ENCODE measurements at regions not wholly inside any gene's neighbourhood (a gene's known extent, or its start where the extent isn't known, plus 50 kb on each side); places are given as distances from the start of the nearest gene placed in this dataset.

DNA sequence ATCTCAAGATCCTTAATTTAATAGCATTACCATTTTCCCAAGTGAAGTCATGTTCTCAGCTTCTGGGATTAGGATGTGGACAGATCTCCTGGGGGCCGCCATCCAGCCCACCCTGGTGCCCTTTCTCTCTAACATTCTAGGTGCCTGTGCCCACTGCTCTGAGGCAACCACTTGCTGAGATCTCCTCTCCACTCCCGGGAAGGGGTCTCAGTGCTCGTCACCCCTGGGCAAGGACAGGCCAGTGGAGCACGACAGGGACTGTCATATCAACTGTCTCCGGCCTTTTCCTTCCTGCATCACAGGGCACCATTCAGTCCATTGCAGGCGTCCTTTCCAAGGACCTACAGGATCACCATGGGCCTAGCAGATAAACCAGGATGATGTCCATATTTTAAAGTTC, 304.8 kb downstream of the AJAP1 start:
- no peak for DNase-seq (ENCODE audit: low read depth)

DNA sequence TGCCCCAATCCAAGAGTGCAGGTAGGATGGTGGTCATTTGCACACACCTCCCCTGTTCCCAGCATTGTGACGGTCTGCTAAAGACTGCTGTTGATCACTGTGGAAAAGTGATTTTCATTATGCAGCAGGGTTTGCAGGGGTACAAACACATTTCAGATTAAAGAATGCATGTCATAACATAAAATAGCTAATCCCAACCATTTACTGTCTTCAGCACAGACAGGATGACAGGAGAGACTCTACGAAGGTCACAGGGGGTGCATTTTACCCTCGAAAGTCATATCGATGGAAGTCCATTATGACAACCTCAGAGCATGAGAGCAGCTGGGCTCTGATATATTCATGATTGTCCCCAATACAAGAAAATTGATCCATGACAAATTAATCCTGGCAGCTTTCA, 302.6 kb downstream of the AJAP1 start:
- no peak for DNase-seq (ENCODE audit: low read depth)

DNA sequence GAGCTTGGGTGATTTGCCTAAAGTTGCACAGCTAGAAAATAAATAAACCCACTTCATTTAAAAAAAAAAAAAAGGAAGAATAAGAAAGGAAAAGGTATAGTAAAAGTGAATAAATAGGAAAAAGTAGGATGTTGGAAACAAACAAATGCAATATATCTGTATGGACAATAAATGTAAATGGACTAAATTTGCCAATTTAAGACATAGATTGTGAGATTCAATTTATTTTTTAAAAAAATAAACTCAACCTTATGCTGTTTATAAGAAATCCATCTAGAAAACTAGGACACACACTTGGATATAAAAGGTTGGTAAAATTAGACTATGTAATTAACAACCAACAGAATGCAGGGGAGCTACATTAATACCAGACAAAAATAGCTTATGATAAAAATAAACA, 300.0 kb downstream of the AJAP1 start:
- DNase-seq (ENCODE audit: low read depth): no peak

DNA sequence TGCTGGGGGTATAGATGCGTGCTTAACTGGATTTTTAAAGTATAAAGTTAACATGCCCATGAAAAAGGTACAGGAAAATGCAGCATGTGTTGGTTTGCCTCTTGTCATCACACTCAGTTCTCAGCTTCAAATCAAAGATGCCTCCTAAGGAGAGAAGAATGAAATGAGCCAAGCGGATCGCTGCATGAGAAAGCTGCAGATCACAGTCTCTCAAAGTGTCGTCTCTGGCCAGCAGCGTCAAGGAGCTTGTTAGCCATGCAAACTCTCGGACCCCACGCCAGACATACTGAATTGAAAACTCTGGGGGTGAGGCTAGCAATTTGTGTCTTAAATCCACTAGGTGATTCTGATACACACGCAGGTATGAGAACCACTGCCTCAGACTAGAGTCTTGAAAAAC, 297.2 kb downstream of the AJAP1 start:
- DNase-seq (ENCODE audit: low read depth): no peak

DNA sequence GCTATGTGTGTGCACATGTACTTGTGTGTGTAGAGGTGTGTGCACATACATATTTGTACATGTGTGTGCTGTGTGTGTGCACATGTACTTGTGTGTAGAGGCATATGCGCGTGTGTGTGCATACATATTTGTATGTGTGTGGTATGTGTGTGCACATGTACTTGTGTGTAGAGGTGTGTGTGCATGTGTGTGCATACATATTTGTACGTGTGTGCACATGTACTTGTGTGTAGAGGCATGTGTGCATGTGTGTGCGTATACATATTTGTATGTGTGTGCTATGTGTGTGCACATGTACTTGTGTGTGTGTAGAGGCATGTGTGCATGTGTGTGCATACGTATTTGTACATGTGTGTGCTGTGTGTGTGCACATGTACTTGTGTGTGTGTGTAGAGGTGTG, 291.9 kb downstream of the AJAP1 start:
- DNase-seq (ENCODE audit: low read depth): no peak

DNA sequence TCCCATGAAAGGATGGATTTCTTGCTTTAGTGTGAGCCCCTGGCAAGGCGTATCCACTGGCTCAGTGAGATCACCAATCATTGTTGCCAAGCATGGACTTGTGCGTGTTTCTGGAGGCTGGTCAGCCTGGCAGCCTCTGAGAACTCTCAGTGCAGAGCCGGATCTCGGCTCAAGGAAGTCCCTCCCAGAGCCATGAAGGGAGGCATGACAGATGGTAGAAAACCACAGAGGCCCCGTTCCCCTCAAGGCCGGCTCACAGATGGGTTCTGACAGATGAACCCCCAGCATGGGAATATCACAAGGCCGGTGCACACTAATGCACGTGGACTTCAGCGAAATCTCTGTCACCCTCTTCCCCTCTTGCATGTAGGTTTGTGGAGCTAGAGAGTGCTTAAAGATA, 290.5 kb downstream of the AJAP1 start:
- DNase-seq (ENCODE audit: low read depth): no peak

DNA sequence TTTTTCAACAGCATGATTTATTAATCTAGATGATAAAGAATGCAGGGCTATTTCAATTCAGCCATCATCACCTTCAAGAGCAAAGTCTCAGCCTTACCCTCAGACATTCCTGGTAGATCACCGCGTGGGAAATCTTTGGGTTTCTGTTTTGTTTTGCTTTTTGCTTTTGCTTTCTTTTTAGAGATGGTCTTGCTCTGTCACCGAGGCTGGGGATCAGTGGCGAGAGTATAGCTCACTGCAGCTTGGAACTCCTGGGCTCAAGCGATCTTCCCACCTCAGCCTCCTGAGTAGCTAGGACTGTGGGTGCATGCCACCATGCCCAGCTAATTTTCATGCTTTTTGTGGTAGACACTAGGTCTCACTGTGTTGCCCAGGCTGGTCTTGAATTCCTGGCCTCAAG, 289.7 kb downstream of the AJAP1 start:
- no peak for DNase-seq (ENCODE audit: low read depth)

DNA sequence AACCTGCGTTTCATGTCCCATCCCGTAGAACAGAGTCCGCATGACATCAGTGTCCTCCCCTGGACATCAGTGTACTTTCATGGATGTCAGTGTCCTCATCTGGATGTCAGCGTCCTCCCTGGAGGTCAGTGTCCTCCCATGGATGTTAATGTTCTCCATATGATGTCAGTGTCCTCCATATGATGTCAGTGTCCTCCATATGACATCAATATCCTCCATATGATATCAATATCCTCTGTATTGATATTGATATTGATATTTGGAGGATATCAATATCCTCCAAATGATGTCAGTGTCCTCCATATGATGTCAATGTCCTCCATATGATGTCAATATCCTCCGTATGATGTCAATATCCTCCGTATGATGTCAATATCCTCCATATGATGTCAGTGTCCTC, 284.9 kb downstream of the AJAP1 start:
- DNase-seq (ENCODE audit: low read depth): no peak

DNA sequence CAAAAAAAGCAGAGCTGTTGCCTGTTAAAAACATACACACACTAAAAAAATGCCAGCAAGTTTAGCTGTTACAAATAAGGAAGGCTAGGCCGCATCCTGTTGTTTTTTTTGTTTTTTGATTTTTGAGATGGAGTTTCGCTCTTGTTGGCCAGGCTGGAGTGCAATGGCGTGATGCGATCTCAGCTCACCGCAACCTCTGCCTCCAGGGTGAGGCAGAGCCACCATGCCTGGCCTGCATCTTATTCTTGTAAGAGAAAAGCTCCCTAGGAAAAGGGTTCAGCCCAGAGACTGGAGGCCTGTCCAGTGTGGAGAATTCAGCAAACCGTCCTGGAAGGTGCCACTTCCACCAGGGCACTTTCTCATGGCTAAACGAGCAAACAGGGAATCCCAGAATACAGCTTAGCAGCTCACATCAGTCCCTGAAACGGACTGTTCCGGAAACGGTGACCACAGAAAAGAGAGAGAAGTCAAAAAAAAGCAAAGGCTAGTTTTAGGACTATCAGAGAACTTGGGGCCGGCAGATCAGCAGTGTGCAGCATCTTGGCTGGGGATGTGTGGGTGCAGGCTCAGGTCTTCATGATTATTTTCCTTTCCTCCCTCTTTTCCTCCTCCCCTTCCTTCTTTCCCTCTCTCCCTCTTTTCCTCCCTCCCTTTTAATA, 283.6 kb downstream of the AJAP1 start:
- DNase-seq (ENCODE audit: low read depth): no peak

DNA sequence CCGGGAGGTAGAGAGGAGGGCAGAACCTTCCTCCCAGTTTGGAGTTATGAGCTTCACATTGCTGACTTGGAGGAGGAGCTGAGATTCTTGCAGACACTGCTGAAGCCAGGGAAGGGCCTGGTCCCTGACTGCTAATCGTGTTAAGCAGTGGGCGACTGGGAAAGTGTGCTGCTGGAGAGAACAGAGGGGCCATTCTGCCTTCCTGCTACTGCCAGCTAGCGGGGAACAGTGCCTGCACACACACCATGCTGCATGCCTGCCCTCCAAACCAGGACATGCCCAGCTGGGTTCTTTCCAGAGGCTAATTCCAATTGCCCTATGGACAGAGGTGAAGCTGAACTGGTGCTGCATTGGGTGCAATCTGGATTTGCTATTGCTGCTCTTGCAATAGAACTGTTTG, 281.4 kb downstream of the AJAP1 start:
- no peak for DNase-seq (ENCODE audit: low read depth)

DNA sequence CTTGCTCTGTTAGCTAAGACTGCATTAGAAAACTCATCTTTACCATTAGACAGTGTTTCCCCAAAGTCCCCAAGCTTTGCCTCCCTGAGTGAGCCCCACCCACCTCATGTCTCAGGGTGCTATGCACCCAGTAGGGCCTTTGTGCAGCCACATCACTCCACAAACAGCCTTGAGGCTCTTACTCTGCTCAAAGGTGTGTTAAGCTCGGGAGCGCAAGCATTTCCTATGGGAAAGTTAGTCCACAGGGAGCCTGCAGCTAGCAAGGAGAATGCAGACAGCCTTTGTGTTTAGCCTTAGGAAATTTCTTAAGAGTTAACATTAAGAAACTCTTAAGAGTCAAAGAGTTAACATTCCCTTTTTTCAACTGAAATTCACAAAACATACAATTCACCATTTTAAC, 278.8 kb downstream of the AJAP1 start:
- DNase-seq (ENCODE audit: low read depth): no peak

DNA sequence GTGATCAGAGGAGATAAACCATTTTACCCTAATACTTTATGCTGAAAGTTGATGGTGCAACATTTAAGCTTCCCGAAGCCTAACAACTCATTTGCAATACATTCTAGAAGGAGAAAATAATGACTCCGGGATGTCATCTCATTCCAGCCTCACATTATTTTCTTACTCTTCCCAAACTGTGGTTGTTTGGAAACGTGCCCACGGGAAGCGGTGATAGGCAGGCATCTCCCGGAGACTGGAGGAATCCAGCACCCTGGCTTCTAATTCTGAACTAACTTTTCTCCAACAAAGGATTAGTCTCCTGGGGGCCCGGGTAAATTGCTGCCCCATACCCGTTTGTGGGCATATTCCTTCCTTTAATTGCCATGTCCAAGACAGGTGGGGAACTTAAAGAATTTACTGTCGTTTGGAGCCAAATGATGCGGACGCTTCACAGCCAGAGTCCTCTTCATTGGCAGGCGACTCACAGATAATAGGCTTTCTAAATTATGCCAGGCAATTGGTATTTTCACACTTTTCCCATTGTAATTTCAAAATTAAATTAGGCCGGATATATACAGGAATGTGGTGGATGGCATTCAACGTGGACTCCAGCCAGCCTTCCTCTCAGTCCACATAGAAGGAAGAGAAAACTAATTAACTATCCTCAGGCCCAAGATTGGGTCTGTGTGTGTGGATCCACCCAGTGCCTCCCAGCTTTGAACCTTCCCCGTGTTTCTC, 278.1 kb downstream of the AJAP1 start:
- DNase-seq (ENCODE audit: low read depth): no peak

DNA sequence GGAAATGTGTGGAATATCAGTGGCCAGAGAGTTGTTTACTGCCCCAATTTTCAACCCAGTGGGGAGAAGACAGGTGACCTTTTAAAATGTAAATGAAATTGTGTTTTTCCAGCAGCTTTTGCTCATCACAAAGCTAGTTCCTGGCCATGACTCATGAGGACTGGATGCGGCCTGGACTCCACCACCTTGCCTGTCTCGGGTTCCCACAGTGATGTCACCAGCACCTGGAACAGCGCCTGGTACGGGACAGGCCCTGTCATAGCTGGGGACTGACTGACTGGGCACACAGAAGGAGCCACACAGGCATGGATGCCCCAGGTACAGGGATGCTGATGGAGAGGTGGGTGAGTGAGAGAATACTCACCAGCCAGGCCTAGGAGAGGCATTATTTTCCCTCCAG, 277.1 kb downstream of the AJAP1 start:
- no peak for DNase-seq (ENCODE audit: low read depth)

DNA sequence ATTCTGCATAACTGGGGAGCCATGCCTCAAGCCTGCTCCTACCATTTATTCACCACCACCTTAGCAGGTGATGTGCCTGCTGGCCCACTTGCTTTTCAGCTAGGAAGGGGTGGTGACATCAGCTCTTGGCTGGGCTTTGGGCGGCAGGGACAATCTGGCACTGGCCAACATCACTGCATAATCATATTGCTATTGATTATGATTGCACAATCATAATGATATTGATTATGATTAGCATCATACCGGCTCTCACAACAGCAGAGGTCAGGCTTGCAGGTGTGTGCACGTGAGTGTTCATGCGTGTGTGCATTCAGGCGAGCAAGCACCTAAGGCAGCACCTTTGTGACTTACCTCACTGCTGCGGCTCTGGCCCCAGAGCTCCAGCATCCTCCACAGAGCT, 273.8 kb downstream of the AJAP1 start:
- no peak for DNase-seq (ENCODE audit: low read depth)

DNA sequence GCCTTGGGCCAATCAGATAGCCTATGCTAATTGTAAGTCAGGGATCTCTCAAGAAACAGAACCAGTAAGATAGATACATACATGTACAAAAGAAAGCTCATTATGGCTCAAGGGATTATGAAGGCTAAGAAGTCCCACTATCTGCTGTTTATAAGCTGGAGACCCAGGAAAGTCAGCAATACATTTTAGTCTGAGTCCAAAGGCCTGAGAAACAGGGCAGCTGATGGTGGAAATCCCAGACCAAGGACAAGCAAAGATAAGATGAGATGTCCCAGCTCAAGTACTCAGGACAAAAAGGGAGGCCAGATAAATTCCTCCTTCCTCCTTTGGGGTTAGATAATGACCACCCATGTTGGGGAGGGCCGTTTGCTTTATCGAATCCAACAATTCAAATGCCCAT, 269.9 kb downstream of the AJAP1 start:
- DNase-seq (ENCODE audit: low read depth): no peak

DNA sequence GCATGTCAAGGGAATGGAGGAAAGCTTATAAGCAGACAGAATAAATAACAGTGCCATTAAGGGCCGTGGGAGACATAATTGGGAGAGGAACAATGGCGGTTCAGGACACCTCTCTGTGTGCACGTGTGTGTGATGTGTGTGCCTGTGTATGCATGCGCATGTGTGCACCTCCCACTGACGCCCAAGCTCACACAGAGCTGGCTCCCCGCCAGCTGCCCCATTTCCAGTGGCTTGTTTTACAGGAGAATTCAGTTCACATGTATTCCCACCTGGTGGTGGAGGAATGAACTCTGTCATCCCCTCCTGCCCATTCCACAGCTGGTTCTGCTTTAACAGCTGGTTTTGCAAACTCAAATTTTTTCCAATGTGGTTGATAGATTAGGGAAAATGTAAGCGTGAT, 262.2 kb downstream of the AJAP1 start:
- no peak for DNase-seq (ENCODE audit: low read depth)

DNA sequence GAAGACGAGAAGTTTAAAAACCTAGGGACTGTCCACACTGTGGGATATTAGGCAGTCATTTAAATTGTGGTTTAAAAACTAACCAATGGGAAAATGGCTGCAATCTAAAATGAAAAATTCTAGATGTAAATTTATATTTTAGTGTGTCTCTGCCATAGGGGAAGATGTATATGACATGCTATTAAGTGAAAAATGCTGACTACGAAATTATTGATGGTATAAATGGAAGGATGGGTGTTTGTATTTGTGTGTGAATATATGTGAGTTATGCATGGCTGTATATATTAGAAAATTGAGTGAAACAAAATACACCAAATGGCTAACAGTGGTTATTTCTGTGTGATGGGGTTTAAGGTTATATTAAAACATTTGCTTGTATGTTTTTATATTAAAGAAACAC, 260.7 kb downstream of the AJAP1 start:
- no peak for DNase-seq (ENCODE audit: low read depth)

DNA sequence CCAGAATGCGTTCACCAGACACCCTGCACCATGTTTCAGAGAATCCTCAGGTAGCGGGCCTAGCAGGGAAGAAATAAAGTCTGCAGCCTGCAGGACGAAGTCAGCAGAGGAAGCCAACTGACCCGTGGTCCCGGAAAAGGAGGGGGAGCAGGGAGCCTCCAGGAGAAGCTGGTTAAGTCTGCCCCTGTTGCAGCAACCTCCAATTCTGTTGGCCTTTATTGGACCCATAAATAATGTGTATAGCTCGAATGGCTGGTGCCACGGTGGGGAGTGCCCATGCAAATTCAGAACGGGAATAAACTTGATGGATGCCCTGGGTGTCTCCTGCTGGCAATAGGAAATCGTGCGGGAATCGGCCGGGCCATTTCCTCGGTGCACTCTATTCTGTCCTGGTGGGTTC, 254.1 kb downstream of the AJAP1 start:
- DNase-seq (ENCODE audit: low read depth): no peak

DNA sequence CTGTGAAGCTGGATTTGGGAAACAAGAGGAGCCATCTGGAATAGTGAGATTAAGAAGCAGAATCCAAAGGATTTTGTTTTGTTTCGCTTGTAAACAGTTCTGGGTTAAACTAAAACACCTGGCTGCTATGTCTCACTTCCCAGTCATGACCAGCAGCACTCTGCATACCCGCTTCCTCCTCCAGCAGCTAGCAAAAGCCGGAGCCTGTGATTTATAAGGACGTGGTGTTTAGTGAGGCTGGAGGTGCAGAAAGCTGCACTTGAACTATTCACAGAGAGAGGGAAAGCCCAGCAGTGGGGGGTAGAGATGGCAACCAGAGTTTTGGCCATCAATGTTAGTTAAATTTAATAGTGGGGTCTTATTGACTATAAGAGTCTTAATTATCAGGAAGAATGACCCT, 240.2 kb downstream of the AJAP1 start:
- no peak for DNase-seq (ENCODE audit: low read depth)

DNA sequence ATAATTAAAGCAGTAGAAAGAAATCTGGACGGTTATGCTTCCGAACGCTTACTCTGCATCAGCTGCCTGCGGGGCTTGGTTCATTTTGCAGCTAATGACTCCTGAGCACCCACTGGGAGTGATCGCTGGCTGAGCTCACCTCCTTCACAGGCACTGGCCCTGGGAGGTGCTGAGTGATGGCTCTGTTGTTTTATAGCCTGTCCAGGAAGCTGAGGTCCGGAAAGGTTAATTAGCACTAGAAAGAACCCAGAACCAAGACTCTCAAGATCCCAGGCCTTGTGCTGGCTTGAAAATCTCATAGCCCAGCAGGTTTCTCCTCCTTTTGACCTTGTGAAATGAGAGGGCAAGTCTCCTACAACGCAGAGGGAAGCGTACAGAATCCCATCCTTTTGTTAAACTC, 226.2 kb downstream of the AJAP1 start:
- DNase-seq (ENCODE audit: low read depth): no peak

DNA sequence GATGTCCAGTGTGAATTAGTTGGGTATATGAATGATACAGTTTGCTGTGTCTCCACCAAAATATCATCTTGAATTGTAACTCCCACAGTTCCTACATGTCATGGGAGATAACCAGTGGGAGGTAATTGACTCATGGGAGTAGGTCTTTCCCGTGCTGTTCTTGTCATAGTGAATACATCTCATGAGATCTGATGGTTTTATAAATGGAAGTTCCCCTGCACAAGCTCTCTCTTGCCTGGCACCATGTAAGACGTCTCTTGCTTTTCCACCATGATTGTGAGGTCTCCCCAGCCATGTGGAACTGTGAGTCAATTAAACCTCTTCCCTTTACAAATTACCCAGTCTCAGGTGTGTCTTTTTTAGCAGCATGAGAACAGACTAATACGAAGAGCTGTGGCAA, 223.0 kb downstream of the AJAP1 start:
- DNase-seq (ENCODE audit: low read depth): no peak

DNA sequence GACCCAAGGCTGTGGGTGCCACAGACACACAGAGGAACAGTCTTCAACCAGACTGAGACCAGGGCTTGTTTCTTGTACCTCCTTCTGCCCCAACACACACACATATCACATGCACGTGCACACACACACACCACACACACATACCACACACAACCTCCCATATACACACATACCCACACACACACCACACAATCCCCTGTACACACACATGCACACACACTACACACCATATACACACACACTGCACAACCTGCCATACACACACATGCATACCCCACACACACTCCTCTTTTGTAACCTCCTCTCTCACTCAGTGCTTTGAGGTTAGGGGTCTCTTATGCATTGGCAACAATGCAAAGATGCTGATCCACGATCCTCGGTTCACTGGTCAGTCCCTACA, 217.0 kb downstream of the AJAP1 start:
- DNase-seq (ENCODE audit: low read depth): no peak

DNA sequence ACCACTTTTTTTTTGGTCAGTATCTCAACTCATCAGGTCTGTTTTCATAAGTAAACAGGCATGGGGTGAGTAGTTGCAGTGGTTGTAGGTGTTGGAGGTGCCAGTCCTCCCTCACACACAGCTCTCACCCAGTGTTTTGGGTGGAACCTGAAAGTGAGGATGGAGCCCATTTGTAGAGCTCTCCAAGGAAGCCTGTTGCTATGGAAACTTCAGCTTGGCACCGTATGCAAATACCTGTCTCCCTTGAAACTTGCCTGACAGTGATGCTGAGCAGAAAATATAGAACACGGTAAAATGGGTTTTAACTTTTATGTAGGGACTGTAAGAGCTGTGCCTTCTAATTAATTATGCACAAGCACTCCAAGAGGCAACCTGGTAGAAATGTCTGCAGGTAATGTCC, 214.1 kb downstream of the AJAP1 start:
- DNase-seq (ENCODE audit: low read depth): no peak

DNA sequence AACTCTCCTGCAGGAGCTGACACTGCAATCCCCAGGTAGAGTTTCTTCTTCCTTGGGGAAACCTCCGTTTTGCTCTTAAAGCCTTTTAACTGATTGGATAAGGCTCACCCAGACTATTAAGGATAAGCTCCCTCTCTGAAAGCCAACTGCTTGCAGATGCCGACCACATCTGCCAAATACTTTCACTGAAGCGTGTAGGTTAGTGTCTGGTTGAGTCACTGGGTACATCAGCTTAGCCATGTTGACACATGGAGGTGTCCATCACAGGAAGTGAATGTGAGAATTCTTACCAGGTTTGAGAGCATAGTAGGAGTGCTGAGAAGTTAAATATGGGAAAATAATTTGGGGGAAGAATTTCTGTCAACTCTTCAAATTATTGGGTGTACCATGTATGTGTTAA, 202.0 kb downstream of the AJAP1 start:
- DNase-seq (ENCODE audit: low read depth): no peak
